Spleen (tissue), 11 donors: ENCODE measurements at regions not wholly inside any gene's neighbourhood (a gene's known extent, or its start where the extent isn't known, plus 50 kb on each side); places are given as distances from the start of the nearest gene placed in this dataset.

ENCODE experiments used
- DNase-seq: peaks from one replicate; pipeline ENCODE4 v3.0.0-alpha.2; 2020
- H3K27ac ChIP-seq, 8 donors: fragments of 200-600 bp; sonication (generic) in 7 of 8; 1 replicate in 4 of 8; 2 replicates in 4 of 8; pipeline versions ENCODE4 v1.5.0 to v1.8.0; 2016 to 2021; ENCODE audit warnings: inconsistent platforms in 4 of 8, mild to moderate bottlenecking in 4 of 8, moderate library complexity in 1 of 8
- H3K27me3 ChIP-seq, 7 donors: fragments of 200-600 bp; sonication (generic) in 6 of 7; replicated peaks in 1 of 7; 1 replicate in 4 of 7; 2 replicates in 3 of 7; pipeline versions ENCODE4 v1.5.0 to v1.8.0; 2016 to 2021; ENCODE audit warnings: inconsistent platforms in 3 of 7, mild to moderate bottlenecking in 1 of 7
- H3K36me3 ChIP-seq, 6 donors: fragments of 200-600 bp; sonication (generic) in 5 of 6; 1 replicate in 4 of 6; 2 replicates in 2 of 6; pipeline versions ENCODE4 v1.5.0 to v1.8.0; 2016 to 2021; ENCODE audit warnings: inconsistent platforms in 2 of 6
- H3K4me1 ChIP-seq, 6 donors: fragments of 200-600 bp; sonication (generic) in 5 of 6; 1 replicate in 3 of 6; 2 replicates in 3 of 6; pipeline versions ENCODE4 v1.5.0 to v1.8.0; 2016 to 2021; ENCODE audit warnings: inconsistent platforms in 3 of 6
- H3K4me3 ChIP-seq, 8 donors: fragments of 200-600 bp; sonication (generic) in 7 of 8; 1 replicate in 4 of 8; 2 replicates in 4 of 8; pipeline versions ENCODE4 v1.5.0 to v1.8.0; 2016 to 2021; ENCODE audit warnings: inconsistent platforms in 4 of 8, mild to moderate bottlenecking in 4 of 8, moderate library complexity in 2 of 8
- H3K9me3 ChIP-seq, 8 donors: fragments of 200-600 bp; sonication (generic) in 7 of 8; 1 replicate in 4 of 8; 2 replicates in 4 of 8; pipeline versions ENCODE4 v1.5.0 to v1.8.0; 2016 to 2021; ENCODE audit warnings: inconsistent platforms in 4 of 8
- CTCF ChIP-seq, 11 experiments: fragments of 200-600 bp in 7 of 11; fragments of 450-650 bp in 4 of 11; sonication (generic) in 4 of 11; IDR thresholded peaks in 8 of 11; conservative IDR thresholded peaks in 3 of 11; 1 replicate in 7 of 11; 2 replicates in 4 of 11; pipeline versions ENCODE4 v1.4.0 to v1.8.0; 2016 to 2021; ENCODE audit warnings: antibody characterized with exemption in 11 of 11, inconsistent platforms in 4 of 11, mild to moderate bottlenecking in 1 of 11
- POLR2A ChIP-seq, 3 donors: fragments of 450-650 bp; IDR thresholded peaks; one replicate each; pipeline ENCODE4 v1.5.1; 2017; ENCODE audit warnings: antibody characterized with exemption in 3 of 3, mild to moderate bottlenecking in 1 of 3
- POLR2AphosphoS5 ChIP-seq, 3 donors: sonication (generic); formaldehyde crosslinking; IDR thresholded peaks; one replicate each; pipeline ENCODE4 v1.5.1; 2017; ENCODE audit warnings: antibody characterized with exemption in 3 of 3
- WGBS, 5 donors: extraction: QIAGEN DNeasy Blood & Tissue Kit in 3 of 5; methylation state at CpG; one replicate each; pipeline versions ENCODE4 v1.1.5 to v1.1.7; 2013 to 2018; 5-methylcytosine and 5-hydroxymethylcytosine counted together
- intact Hi-C: fragments of 100-400 bp; cut with DNase I; formaldehyde crosslinking; loops from one replicate; pipeline ENCODE4 v1.15.0; 2023; ENCODE audit warnings: low total_unique reads
- donor health status: healthy with polysubstance abuse.
- donor health status: DM: no; HTN: no; CAD: no; lungs with moderate emphysema.
- donor health status: DM: no; HTN: no; CAD: no.
- donor health status: Bipolar disorder and iron deficiency.
- donor health status: healthy.
- donor health status: DM: no; HTN: no; CAD: no.
- donor health status: DM: yes; HTN: yes; CAD: no.

- Histone ChIP-seq H3K27me3 (no peaks in the 10 kb centered on the region), H3K4me1 (peaks cover 0 to 4% (median 0%) of the 10 kb centered on the region in 6 donors), H3K36me3 (peaks cover 1 to 71% (median 30%) of the 10 kb centered on the region in 6 donors), H3K9me3 (no peaks in the 10 kb centered on the region), H3K27ac (no peak overlapping the region), H3K4me3 (no peak overlapping the region)
- intact Hi-C loops = no loop called here
- WGBS, 5 donors = 54 to 77% (median 62%) methylated on average over 2 of the region's 2 CpGs
- DNase-seq = no peak
- TF ChIP-seq POLR2A (IDR thresholded peaks at IDR 0.05) = no peak
- peak in 9 of 11 experiments; percentile 4 to 53 (median 44) for TF ChIP-seq CTCF (IDR thresholded peaks at IDR 0.05 in 8 of 11, conservative IDR thresholded peaks at IDR 0.05 in 3 of 11)
Measured at GRCh38 chr1:219990782-219991510, 55.4 kb downstream of the EPRS1 start.

- intact Hi-C loops = no loop called here
- DNase-seq = no peak
- Histone ChIP-seq H3K4me3 (no peak overlapping the region), H3K36me3 (peaks cover 0 to 71% (median 28%) of the 10 kb centered on the region in 6 donors), H3K27me3 (no peaks in the 10 kb centered on the region), H3K4me1 (peaks cover 0 to 4% (median 0%) of the 10 kb centered on the region in 6 donors), H3K9me3 (no peaks in the 10 kb centered on the region), H3K27ac (no peak overlapping the region)
- WGBS, 5 donors = 66 to 91% (median 84%) methylated on average over 4 of the region's 4 CpGs
- no peak for TF ChIP-seq POLR2AphosphoS5 (IDR thresholded peaks at IDR 0.05)
- TF ChIP-seq POLR2A (IDR thresholded peaks at IDR 0.05) = no peak
- TF ChIP-seq CTCF (IDR thresholded peaks at IDR 0.05 in 8 of 11, conservative IDR thresholded peaks at IDR 0.05 in 3 of 11) = no peak
Measured at GRCh38 chr1:219989766-219990165, 56.5 kb downstream of the EPRS1 start.

GRCh38 chr1:219988818-219989217 is 57.5 kb downstream of the EPRS1 start:
- DNase-seq = no peak
- intact Hi-C loops = no loop called here
- no peaks in the 10 kb centered on the region for H3K27me3 ChIP-seq
- peak overlapping the region in 3 of 8 donors; percentile 1 to 65 (median 44) for H3K27ac ChIP-seq
- H3K4me1 ChIP-seq = peaks cover 0 to 4% (median 0%) of the 10 kb centered on the region in 6 donors
- H3K36me3 ChIP-seq = peaks cover 0 to 71% (median 29%) of the 10 kb centered on the region in 6 donors
- no peaks in the 10 kb centered on the region for H3K9me3 ChIP-seq
- TF ChIP-seq POLR2AphosphoS5 (IDR thresholded peaks at IDR 0.05) = no peak
- no peak for TF ChIP-seq CTCF (IDR thresholded peaks at IDR 0.05 in 8 of 11, conservative IDR thresholded peaks at IDR 0.05 in 3 of 11)
- no peak for TF ChIP-seq POLR2A (IDR thresholded peaks at IDR 0.05)
- no peak overlapping the region for H3K4me3 ChIP-seq

DNA sequence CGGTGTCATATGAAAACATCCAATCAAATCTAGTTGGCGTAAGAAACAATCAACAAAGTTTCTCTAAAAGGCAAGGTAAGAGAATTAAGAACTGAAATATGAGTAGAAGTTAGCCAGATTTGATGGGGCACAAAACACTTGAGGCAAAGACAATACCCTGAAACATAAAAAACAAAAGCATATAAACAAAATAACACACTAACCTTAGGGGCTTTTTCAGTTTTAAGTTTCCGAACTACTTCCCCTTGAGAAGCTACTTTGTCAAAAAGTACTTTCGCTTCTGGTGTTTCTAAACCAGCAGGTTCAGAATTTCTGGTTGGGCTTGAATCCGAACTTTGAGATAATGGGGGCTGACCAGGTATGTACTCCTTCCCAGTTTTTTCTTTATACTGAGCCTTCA is 57.9 kb downstream of the EPRS1 start:
- TF ChIP-seq CTCF (IDR thresholded peaks at IDR 0.05 in 8 of 11, conservative IDR thresholded peaks at IDR 0.05 in 3 of 11) = no peak
- TF ChIP-seq POLR2A (IDR thresholded peaks at IDR 0.05) = no peak
- TF ChIP-seq POLR2AphosphoS5 (IDR thresholded peaks at IDR 0.05) = no peak
- Histone ChIP-seq H3K27ac (peak overlapping the region in 4 of 8 donors; percentile 1 to 65 (median 54)), H3K9me3 (no peaks in the 10 kb centered on the region), H3K4me1 (peaks cover 0 to 4% (median 0%) of the 10 kb centered on the region in 6 donors), H3K27me3 (no peaks in the 10 kb centered on the region), H3K36me3 (peaks cover 0 to 71% (median 32%) of the 10 kb centered on the region in 6 donors), H3K4me3 (no peak overlapping the region)
- DNase-seq = no peak
- intact Hi-C loops = no loop called here
- 75 to 90% (median 83%) methylated on average over 5 of the region's 5 CpGs for WGBS, 5 donors
